HepG2 (cell line): ENCODE measurements at regions not wholly inside any gene's neighbourhood (a gene's known extent, or its start where the extent isn't known, plus 50 kb on each side); places are given as distances from the start of the nearest gene placed in this dataset.

Source experiments
- ATAC-seq: fragments of 200-7000 bp; cut with Tn5 transposase; 3 replicates; pipeline ENCODE4 v1.9.1; 2020; ENCODE audit warnings: mild to moderate bottlenecking, moderate library complexity
- BruUV-seq: library from RNA; stranded (reverse); fragments of 400-500 nt; replicated peaks from 2 replicates; lab custom pipeline; 2021; lab: Mats Ljungman, UMichigan
- CTCF ChIA-PET: fragments of 300-600 bp; formaldehyde crosslinking; extraction: SDS; loops from one replicate; lab custom pipeline; 2021; ENCODE audit warnings: low total read pairs, inconsistent platforms, low intra/inter-chr PET ratio; lab: Yijun Ruan, JAX
- POLR2A ChIA-PET: fragments of 350-600 bp; sonication (Branson Sonifier 250); formaldehyde crosslinking; loops from one replicate; lab custom pipeline; 2020; ENCODE audit warnings: antibody characterized with exemption, inconsistent platforms; lab: Yijun Ruan, JAX
- DNase-seq: peaks from one replicate; pipeline ENCODE4 v3.0.0-alpha.2; 2015; ENCODE audit warnings: low spot score
- FAIRE-seq: peaks from 3 replicates; lab custom pipeline; 2011; peaks lifted over from hg19 to GRCh38; lab: Jason Lieb, UNC
- H2AFZ ChIP-seq: one replicate; pipeline ENCODE4 v1.6.1; 2011; ENCODE audit warnings: low read length, inconsistent platforms
- H3K27ac ChIP-seq: fragments of 300-600 bp; 3 replicates; pipeline ENCODE4 v1.8.0; 2011; ENCODE audit warnings: mixed run types, mild to moderate bottlenecking, mixed read lengths, low read length, inconsistent platforms; ENCODE audit not compliant: insufficient read depth; ENCODE audit errors: extremely low read length
- H3K27me3 ChIP-seq, 2 experiments: fragments of 200-600 bp in 1 of 2; 2 replicates in 1 of 2; 3 replicates in 1 of 2; pipeline versions ENCODE4 v1.6.0 to v1.8.0; 2011; ENCODE audit warnings: low read length in 2 of 2, mild to moderate bottlenecking in 2 of 2, moderate library complexity in 2 of 2, inconsistent platforms in 1 of 2; ENCODE audit not compliant: insufficient read depth in 2 of 2, control insufficient read depth in 1 of 2
- H3K36me3 ChIP-seq, 2 experiments: fragments of 200-600 bp in 1 of 2; replicated peaks in 1 of 2; 2 replicates in 1 of 2; 3 replicates in 1 of 2; pipeline versions ENCODE4 v1.5.1 to v1.8.0; 2011; ENCODE audit warnings: low read length in 2 of 2, inconsistent platforms in 1 of 2; ENCODE audit not compliant: insufficient read depth in 2 of 2, control insufficient read depth in 1 of 2
- H3K4me1 ChIP-seq: 2 replicates; pipeline ENCODE4 v1.5.1; 2012; ENCODE audit warnings: low read length, inconsistent platforms; ENCODE audit not compliant: insufficient read depth
- H3K4me2 ChIP-seq: 2 replicates; pipeline ENCODE4 v1.6.0; 2011; ENCODE audit warnings: low read depth, low read length, inconsistent platforms
- H3K4me3 ChIP-seq, 3 experiments: fragments of 200-600 bp in 1 of 3; sonication (generic), shearing (Covaris generic) in 1 of 3; replicated peaks in 1 of 3; 2 replicates each; pipeline ENCODE4 v1.5.1; 2011 to 2016; ENCODE audit warnings: low read length in 3 of 3, inconsistent platforms in 2 of 3, low read depth in 2 of 3, mild to moderate bottlenecking in 2 of 3, control low read depth in 1 of 3, mixed read lengths in 1 of 3; ENCODE audit not compliant: insufficient read depth in 1 of 3
- H3K79me2 ChIP-seq: one replicate; pipeline ENCODE4 v1.6.1; 2011; ENCODE audit warnings: low read length, inconsistent platforms; ENCODE audit not compliant: insufficient read depth
- H3K9ac ChIP-seq: 2 replicates; pipeline ENCODE4 v1.6.0; 2011; ENCODE audit warnings: mild to moderate bottlenecking, low read depth, low read length, inconsistent platforms; ENCODE audit not compliant: insufficient read depth
- H3K9me3 ChIP-seq: 2 replicates; pipeline ENCODE4 v1.5.1; 2012; ENCODE audit warnings: mild to moderate bottlenecking, low read length
- H4K20me1 ChIP-seq: 2 replicates; pipeline ENCODE4 v1.6.0; 2011; ENCODE audit warnings: inconsistent platforms, mild to moderate bottlenecking, low read length, moderate library complexity; ENCODE audit not compliant: insufficient read depth
- BATF2 ChIP-seq: sonication (generic); formaldehyde crosslinking; IDR thresholded peaks from 2 replicates; pipeline ENCODE4 v1.8.0; 2022; ENCODE audit warnings: mild to moderate bottlenecking, missing genetic modification reagents, moderate library complexity
- NKX3-1 ChIP-seq: sonication (generic); formaldehyde crosslinking; IDR thresholded peaks from 2 replicates; pipeline ENCODE4 v1.5.0; 2020; ENCODE audit warnings: missing genetic modification reagents
- TERF1 ChIP-seq: sonication (generic); formaldehyde crosslinking; IDR thresholded peaks from 2 replicates; pipeline ENCODE4 v1.8.0; 2022; ENCODE audit warnings: mild to moderate bottlenecking, missing genetic modification reagents, moderate library complexity
- TSC22D2 ChIP-seq: sonication (generic); formaldehyde crosslinking; IDR thresholded peaks from 2 replicates; pipeline ENCODE4 v1.5.1; 2020; ENCODE audit warnings: missing genetic modification reagents, mild to moderate bottlenecking, borderline replicate concordance
- ZFP37 ChIP-seq: sonication (generic); formaldehyde crosslinking; IDR thresholded peaks from 2 replicates; pipeline ENCODE4 v1.4.0; 2020; ENCODE audit warnings: missing genetic modification reagents, borderline replicate concordance
- ZNF546 ChIP-seq: sonication (generic); formaldehyde crosslinking; conservative IDR thresholded peaks from 2 replicates; pipeline ENCODE4 v1.8.1; 2023; ENCODE audit warnings: mild to moderate bottlenecking, missing genetic modification reagents
- ZNF562 ChIP-seq: sonication (generic); formaldehyde crosslinking; IDR thresholded peaks from 2 replicates; pipeline ENCODE4 v1.8.0; 2022; ENCODE audit warnings: missing genetic modification reagents, borderline replicate concordance
- ZNF607 ChIP-seq: sonication (generic); formaldehyde crosslinking; IDR thresholded peaks from 2 replicates; pipeline ENCODE4 v1.5.1; 2020; ENCODE audit warnings: missing genetic modification reagents, mild to moderate bottlenecking, borderline replicate concordance
- WGBS: methylation state at CpG from one replicate; pipeline ENCODE4 v1.1.6; 2017; ENCODE audit warnings: low lambda C conversion rate; 5-methylcytosine and 5-hydroxymethylcytosine counted together
- in situ Hi-C: cut with HindIII; loops from 2 replicates; pipeline ENCODE4 v1.10.0; 2017; ENCODE audit warnings: low pct_unique_long_range_greater_than_20kb; ENCODE audit not compliant: extremely low pct_ligation_motif_present
- intact Hi-C: fragments of 100-400 bp; cut with micrococcal nuclease; formaldehyde crosslinking; loops from one replicate; pipeline ENCODE4 v1.10.0; 2022; ENCODE audit not compliant: unreplicated experiment

- ATAC-seq = no peak
- Histone ChIP-seq H3K27me3 (no peaks in the 10 kb centered on the region), H3K4me3 (no peak overlapping the region), H3K9me3 (no peaks in the 10 kb centered on the region), H3K4me1 (no peaks in the 10 kb centered on the region), H3K79me2 (no peaks in the 10 kb centered on the region)
- intact Hi-C loops = loop anchor here (10.0 kb wide), 1 partner anchor 211 kb away; no protein-coding TSS in a partner anchor
- BruUV-seq = no TSS peak
- in situ Hi-C loops = no loop called here
- FAIRE-seq = no peak
- CTCF ChIA-PET = no interaction called here
- no peak for TF ChIP-seq ZFP37 (CRISPR knock-in tag)
- no peak for TF ChIP-seq BATF2 (CRISPR knock-in tag)
- TF ChIP-seq NKX3-1 (CRISPR knock-in tag) = no peak
- no peak for TF ChIP-seq ZNF607 (CRISPR knock-in tag)
- no peak for TF ChIP-seq ZNF546
- no peak for TF ChIP-seq TSC22D2 (CRISPR knock-in tag)
- TF ChIP-seq ZNF562 = no peak
- no peak for TF ChIP-seq TERF1 (CRISPR knock-in tag)
- TF ChIP-seq, all 625 proteins: peak for 0
- no peaks in the 10 kb centered on the region for H3K36me3 ChIP-seq
- POLR2A ChIA-PET = no interaction called here
- no peaks in the 10 kb centered on the region for H4K20me1 ChIP-seq
- H3K9ac ChIP-seq = no peak overlapping the region
- H3K4me2 ChIP-seq = no peak overlapping the region
- WGBS = 40% methylated on average over 4 of the region's 4 CpGs
- DNase-seq = no peak
- H3K27ac ChIP-seq = no peak overlapping the region
- H2AFZ ChIP-seq = no peak overlapping the region
Measured at GRCh38 chr1:187266051-187266450, 437.3 kb downstream of the PLA2G4A start.
